ENCODE measurements at regions not wholly inside any gene's neighbourhood (a gene's known extent, or its start where the extent isn't known, plus 50 kb on each side); places are given as distances from the start of the nearest gene placed in this dataset.

DNA sequence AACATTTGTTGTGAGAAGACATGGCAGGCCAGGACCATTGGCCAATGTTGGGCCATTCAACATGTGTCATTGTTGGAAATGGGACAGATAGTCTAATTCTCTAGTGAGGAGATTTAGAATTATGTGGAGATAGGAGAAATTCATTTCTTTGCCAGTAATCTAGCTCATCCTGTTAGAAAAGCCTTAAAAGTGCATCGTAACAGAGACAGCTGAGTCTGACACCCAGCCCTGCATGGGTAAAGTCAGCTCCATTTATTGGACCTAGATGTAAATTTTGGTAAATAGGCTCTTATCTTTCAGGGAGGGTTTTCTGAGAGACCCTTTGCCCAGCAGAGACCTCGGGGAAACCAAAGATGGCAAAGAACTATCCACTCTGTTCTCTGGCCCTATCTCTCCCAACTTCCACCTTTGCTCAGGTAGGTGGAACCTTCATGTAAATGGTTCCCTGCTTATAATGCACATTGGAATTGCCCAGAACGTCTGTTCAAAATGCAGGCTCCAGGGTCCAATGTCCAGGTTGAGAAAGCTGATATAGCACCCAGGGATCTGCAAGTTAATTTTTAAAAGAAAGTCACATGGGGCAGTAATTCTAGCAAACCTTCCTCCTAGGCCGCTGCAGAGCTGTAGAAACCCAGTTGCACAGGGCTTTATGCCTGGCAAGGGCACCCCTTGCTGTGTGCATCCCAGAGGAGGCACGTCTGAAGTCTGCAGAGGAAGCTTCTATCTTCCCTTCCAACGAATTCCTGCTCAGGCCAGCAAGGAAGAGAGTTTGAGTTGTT, 365.9 kb upstream of the PROK2 start:
- H3K27me3 ChIP-seq, result no peaks in the 10 kb centered on the region
- H3K9me3 ChIP-seq, result no peaks in the 10 kb centered on the region
- intact Hi-C loops (cut with DNase I), result no loop called here
- peak in 4 of 6 donors; percentile 39 to 79 (median 64) for DNase-seq
- H3K27ac ChIP-seq, result peak overlapping the region in 3 of 4 donors; percentile 28 to 74 (median 51)
- FAIRE-seq, result no peak
- H3K4me1 ChIP-seq, result peaks cover 22 to 33% (median 23%) of the 10 kb centered on the region in 3 donors
- no peak overlapping the region for H3K4me3 ChIP-seq
- TF ChIP-seq, protein P1, sequence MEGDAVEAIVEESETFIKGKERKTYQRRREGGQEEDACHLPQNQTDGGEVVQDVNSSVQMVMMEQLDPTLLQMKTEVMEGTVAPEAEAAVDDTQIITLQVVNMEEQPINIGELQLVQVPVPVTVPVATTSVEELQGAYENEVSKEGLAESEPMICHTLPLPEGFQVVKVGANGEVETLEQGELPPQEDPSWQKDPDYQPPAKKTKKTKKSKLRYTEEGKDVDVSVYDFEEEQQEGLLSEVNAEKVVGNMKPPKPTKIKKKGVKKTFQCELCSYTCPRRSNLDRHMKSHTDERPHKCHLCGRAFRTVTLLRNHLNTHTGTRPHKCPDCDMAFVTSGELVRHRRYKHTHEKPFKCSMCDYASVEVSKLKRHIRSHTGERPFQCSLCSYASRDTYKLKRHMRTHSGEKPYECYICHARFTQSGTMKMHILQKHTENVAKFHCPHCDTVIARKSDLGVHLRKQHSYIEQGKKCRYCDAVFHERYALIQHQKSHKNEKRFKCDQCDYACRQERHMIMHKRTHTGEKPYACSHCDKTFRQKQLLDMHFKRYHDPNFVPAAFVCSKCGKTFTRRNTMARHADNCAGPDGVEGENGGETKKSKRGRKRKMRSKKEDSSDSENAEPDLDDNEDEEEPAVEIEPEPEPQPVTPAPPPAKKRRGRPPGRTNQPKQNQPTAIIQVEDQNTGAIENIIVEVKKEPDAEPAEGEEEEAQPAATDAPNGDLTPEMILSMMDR (IDR thresholded peaks at IDR 0.05), result no peak
- ATAC-seq, result peak; percentile 77 to 89 (median 81)
- 22 to 26% methylated on average over 6 of the region's 6 CpGs for WGBS, 2 donors
- H3K36me3 ChIP-seq, result no peaks in the 10 kb centered on the region

DNA sequence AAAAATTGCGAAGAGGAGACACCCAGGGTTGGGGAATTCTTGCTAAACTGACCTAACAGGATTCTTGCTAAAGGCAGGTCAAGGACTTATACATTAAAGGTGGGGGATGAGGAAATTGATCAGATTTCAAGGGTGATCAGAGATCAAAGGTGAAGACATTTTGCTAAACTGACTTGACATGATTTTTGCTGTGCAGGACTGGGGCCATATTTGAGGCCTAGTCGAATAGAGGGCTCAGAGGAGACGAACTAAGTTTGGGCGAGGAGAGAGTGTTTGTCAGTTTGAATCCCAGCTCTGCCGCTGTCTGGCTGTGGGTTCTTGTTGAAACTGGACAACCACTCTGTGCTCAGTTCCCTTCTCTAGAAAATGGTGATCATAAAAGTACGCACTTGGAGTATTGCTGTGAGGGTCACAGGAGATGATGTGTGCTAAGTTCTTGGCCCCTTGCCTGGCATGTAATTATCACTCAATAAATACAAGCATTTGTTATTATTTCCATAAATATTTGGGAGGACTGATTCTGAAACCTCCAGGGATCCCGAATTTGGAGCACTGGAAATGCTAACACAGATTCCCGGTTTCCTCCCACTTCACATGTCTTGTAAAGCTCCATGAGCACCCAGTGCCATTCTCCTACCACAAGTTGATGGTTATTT, 364.8 kb upstream of the PROK2 start:
- Histone ChIP-seq H3K27me3 (no peaks in the 10 kb centered on the region), H3K36me3 (no peaks in the 10 kb centered on the region), H3K27ac (no peak overlapping the region), H3K4me3 (no peak overlapping the region), H3K9me3 (no peaks in the 10 kb centered on the region), H3K4me1 (peaks cover 22 to 31% (median 25%) of the 10 kb centered on the region in 3 donors)
- intact Hi-C loops (cut with DNase I), result no loop called here
- no peak for DNase-seq
- ATAC-seq, result no peak
- FAIRE-seq, result no peak
- TF ChIP-seq, protein P1 (IDR thresholded peaks at IDR 0.05), result no peak
- 93 to 95% methylated on average over 8 of the region's 8 CpGs for WGBS, 2 donors

DNA sequence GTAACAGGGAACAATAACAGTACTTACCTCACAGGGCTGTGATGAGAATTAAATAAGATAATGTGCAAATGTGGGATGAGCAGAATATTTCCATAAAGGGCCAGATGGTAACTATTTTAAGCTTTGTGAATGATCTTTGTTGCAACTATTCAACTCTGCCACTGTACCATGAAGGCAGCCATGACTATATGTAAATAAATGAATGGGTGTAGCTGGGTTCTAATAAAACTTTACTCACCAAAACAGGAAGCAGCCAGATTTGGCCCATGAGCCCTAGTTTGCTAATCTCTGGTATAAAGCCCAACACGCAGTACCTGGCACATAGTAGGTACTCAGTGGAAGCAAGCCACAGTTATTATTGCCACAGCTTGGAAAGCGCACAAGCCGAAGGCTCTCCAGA, 362.7 kb upstream of the PROK2 start:
- H3K9me3 ChIP-seq, result no peaks in the 10 kb centered on the region
- H3K27ac ChIP-seq, result no peak overlapping the region
- FAIRE-seq (no peak), DNase-seq (no peak), ATAC-seq (no peak)
- intact Hi-C loops (cut with DNase I), result no loop called here
- H3K4me1 ChIP-seq, result peaks cover 21 to 25% (median 23%) of the 10 kb centered on the region in 3 donors
- H3K36me3 ChIP-seq, result no peaks in the 10 kb centered on the region
- TF ChIP-seq, protein P1 (IDR thresholded peaks at IDR 0.05), result no peak
- WGBS, 2 donors, result 97 to 99% methylated on average over 3 of the region's 3 CpGs
- no peaks in the 10 kb centered on the region for H3K27me3 ChIP-seq
- no peak overlapping the region for H3K4me3 ChIP-seq

DNA sequence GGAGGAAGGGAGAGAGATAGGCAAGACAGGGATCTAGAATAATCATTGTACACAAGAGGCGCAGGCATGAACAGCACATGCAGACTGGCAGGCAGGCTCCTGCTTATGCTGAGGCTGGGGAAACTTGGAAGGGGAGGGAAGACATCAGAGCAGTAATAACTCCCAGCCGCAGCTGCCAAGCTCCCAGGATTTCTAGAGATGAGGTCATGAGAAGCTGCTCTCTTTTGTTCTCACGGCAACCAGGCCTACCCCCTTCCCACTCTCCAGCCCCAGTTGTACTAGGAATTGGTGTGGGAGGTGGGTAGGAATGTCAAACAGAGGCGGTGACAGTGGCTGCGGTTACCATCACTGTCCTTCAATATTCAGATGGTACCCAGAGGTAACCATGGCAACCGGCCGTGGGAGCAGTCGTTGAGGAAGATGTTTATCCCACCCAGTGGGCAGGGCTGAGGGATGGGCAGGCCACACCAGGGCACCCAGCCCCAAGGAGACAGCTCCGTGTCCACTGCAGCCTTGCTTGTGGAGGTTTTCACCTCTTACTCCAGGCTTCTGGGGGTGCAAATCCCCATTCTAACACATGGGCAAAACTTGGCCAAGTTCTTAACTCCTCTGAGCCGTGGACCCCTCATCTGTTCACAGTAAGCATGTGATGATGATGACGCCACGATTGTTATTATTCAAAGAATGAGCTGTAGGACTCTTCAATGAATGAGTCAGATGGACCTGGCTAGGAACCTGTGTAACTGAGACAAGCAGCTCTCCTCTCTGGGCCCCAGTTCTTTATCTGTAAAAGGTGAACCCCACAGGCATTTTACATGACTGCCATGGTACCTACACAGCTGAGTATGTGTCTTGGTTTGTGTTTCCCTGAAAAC, 360.8 kb upstream of the PROK2 start:
- H3K36me3 ChIP-seq, result no peaks in the 10 kb centered on the region
- H3K4me3 ChIP-seq, result no peak overlapping the region
- 72% methylated on average over 12 of the region's 12 CpGs for WGBS, 2 donors
- intact Hi-C loops (cut with DNase I), result no loop called here
- H3K27ac ChIP-seq, result no peak overlapping the region
- peak; percentile 69 to 83 (median 77) for ATAC-seq
- FAIRE-seq, result no peak
- TF ChIP-seq, protein P1 (IDR thresholded peaks at IDR 0.05), result no peak
- peak in 3 of 6 donors; percentile 38 to 60 (median 59) for DNase-seq
- H3K9me3 ChIP-seq, result no peaks in the 10 kb centered on the region
- peaks cover 4 to 8% (median 5%) of the 10 kb centered on the region in 3 donors for H3K4me1 ChIP-seq
- H3K27me3 ChIP-seq, result no peaks in the 10 kb centered on the region
